Activated CD8-positive, alpha-beta memory T cell treated with anti-CD3 and anti-CD28 coated beads for 24 hours (primary cell): ENCODE measurements at regions not wholly inside any gene's neighbourhood (a gene's known extent, or its start where the extent isn't known, plus 50 kb on each side); places are given as distances from the start of the nearest gene placed in this dataset.
"Not testable (repeated sequence)": the region's sequence is repeated elsewhere in the genome, so short reads cannot be mapped to it uniquely, and the experiment has no call there.

Source experiments
- DNase-seq: peaks from one replicate; pipeline ENCODE4 v3.0.0-alpha.2; 2020

- no peak for DNase-seq
Observed at GRCh38 chr1:192418552-192419285, 101.9 kb downstream of the RGS21 start.

- DNase-seq, result no peak
Observed at GRCh38 chr1:192430644-192431043, 113.9 kb downstream of the RGS21 start.

- no peak for DNase-seq
Observed at GRCh38 chr1:192435704-192436103, 118.9 kb downstream of the RGS21 start.

- DNase-seq, result no peak
Observed at GRCh38 chr1:192436441-192437078, 119.8 kb downstream of the RGS21 start.

DNA sequence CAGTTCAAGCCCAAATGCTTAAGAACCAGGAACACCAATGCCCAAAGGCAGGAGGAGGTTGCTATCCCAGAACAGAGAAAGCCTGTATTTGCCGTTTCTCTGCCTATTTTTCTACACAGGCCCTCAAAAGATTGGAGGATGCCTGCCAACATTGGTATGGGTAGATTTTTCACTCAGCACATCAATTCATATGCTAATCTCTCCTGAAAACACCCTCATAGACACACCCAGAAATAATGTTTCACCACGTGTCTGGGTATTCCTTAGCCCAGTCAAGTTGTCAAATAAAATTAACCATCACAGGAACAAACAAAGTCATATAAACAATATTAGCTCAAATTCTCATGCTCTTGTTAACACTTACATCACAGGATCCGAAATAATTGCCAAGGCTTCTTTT is 121.9 kb downstream of the RGS21 start:
- DNase-seq, result no peak

DNA sequence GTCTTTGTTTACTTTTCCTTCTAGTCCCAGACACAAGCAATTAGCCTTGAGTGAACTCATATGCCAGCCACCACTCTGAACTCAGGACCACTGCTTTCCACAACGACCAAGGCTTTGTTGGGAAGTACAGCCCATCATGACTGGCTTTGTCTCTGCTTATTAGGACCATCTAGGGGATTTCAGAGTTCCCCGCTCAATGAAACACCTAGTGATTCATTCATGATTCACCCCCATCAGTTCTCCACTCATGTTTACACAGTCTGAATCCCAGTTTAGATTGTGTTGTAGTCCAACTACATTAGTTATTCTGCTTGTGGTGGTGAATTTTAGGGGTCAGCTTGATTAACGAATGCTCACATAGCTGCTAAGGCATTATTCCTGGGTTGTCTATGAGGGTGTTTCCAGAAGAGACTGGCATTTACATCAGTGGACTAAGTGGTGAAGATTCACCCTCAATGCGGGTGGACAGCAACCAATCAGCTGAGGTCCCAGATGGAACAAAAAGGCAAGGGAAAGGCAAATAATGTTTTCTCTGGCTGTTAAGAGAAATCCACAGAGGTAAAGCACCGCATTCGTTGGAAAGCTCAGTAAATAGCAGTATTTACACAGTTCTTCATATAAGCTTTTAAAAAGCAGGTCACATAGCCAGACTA is 122.7 kb downstream of the RGS21 start:
- DNase-seq, result no peak

GRCh38 chr1:192441492-192441891 is 124.7 kb downstream of the RGS21 start:
- DNase-seq, result no peak

- no peak for DNase-seq
Observed at GRCh38 chr1:192442736-192443135, 125.9 kb downstream of the RGS21 start.

DNA sequence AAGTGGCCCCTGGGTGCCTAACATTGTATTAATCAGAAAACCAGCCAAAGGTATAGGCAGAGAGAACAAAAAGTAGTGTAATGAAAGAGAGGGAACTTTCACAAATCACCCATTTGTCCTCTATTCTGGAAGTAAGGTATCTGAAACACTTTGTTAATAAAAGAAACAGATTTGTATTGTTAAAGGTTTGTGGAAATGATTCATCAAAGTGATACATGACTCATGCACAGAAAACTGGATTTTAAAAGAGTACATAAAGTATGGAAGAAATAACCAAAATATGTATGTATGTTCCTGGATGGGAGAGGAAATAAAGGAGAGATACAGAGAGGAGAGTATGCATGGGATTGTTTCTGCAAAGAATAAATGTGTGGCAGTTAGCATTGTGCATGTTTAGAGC is 126.8 kb downstream of the RGS21 start:
- no peak for DNase-seq

DNA sequence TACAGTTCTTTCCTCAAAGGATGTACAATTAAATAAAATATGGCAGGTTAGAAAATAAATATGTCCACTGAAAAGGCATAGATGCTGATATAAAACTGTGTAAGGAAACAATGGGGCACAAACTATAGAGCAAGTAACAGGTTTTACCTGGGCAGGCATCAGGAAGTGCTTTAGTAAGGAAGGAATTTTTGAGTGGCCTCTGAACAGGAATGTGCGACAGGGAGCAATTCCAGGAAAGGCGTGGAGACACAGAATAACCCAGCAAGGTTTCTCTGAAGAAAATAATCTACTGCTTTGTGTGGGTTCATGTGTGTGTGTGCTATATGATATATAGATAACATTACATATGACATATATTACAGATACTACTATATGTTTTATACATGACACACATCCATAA is 128.4 kb downstream of the RGS21 start:
- DNase-seq, result no peak

DNA sequence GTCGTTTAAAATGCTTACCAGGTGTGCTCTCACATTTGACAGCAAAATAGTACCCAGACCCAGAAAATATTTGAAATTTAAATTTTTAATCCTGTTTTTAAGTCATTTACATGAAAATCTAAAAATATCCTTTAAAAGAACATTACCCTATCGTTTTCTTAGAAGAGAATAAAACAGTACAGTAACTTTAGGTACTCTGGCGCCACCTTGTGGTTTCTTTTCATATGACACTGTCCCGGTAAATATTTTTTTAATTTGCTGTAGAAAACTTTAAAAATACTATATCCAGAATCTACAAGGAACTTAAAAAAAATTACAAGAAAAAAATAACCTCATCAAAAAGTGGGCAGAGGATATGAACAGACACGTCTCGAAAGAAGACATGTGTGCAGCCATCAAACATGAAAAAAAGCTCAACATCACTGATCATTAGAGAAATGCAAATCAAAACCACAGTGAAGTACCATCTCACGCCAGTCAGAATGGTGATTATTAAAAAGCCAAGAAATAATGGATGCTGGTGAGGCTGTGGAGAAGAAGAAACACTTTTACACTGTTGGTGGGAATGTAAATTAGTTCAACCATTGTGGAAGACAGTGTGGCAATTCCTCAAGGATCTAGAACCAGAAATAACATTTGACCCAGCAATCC is 129.2 kb downstream of the RGS21 start:
- DNase-seq, result peak; percentile 70

DNA sequence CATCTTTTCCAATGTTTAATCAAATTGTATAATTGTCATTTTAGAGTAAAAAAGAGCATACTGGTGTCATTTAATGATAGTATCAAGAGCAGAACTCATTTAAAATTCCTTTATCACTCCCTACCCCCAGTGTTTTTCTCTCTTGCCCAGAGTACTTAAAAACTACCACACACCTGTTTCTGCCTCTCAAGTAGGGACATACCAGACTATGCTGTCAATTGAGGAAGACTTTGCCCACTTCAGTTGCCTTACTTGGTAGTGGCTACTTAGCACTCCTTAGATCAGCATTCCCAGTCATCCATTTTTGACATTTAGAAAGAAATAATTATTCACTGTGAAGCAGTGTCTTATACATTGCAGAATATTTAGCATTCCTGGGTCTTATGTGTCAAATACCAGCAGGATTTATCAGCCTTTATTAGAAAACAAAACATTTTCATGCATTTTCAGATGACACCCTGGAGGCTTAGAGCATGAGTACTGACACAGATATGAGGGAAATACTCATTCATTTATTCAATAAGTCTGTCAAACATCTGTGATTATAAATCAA is 127.5 kb upstream of the RGS1 start:
- DNase-seq, result no peak

DNA sequence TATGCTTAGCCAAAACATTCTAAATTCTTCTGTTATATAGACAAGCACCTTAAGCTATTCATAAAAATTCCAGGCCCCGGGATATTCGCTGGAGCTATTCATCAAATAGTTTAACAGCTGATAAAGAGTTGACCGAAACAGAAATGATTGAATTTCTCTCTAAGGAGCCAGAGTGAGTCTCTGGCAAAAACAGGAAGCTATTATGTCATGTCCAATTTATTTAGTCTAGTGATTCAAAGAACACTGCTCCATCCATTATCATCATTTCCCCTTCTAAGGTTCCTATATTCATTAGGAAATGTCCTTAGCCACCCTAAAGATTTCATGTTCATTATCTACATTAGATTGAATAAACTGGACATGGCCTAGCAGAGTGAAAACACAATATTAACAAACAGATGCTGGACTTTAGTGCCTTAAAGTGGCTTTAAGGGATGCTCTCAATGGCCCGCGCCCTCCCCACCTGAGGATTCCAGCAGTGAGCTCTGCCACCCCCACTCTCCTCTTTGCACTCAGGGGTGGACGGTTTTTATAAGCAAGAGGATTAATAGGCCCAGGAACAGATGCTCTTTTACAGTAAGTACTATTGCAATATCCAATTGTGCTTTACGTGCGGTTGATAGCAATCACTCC is 122.1 kb upstream of the RGS1 start:
- no peak for DNase-seq

DNA sequence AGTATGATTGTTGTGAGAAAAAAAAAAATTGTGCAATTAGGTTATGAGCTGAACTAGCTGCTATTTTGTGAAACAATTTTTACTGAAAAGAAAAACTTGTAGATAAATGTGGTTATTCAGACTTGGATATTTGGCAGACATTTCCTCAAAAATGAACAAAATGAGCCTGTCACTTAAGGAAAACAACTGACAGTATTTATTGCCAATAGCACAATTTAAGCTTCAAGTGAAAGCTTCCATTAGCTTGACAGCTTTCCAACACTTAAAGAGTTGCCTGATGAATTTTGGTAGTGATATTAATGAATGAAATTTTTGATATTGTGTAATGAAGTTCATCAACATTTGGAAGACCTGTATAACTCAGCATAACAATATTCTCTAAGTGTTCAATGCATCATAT is 116.1 kb upstream of the RGS1 start:
- DNase-seq, result no peak

DNA sequence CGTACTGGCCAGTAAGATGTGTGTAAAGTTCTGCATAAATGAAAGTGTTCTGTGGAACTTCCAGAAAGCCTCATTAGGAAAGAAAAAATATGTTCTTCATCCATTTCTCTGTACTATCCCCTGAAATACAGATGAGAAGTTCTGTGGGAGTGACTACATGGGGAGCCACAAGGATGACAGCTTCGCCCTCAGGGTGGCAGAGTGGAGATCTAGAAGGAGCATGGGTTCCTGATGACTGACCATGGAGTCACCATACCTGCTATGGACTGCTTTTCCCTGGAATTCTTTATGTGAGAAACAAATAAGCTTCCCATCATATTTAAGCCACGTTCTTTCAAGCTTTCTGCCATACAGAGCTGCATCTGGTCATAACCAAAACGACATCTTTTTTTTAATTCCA is 113.9 kb upstream of the RGS1 start:
- no peak for DNase-seq

DNA sequence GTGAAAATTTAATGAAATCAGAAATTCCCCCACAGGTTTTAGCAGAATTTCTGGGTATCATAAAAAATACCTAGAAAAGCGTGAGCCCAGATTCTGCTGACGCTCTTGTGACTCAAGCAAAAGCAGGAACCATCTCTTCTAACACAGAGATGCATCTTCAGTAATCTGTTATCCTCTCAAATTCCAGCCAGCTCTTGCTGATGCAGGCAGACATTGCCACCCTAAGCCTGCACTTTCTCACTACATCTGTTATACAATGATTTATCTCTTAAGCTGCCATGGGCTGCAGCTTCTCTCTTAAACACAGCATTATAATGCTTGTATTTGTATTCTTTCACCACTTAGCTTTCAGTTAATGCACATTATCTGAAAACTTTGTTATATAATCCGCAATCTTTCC is 113.0 kb upstream of the RGS1 start:
- DNase-seq, result no peak

DNA sequence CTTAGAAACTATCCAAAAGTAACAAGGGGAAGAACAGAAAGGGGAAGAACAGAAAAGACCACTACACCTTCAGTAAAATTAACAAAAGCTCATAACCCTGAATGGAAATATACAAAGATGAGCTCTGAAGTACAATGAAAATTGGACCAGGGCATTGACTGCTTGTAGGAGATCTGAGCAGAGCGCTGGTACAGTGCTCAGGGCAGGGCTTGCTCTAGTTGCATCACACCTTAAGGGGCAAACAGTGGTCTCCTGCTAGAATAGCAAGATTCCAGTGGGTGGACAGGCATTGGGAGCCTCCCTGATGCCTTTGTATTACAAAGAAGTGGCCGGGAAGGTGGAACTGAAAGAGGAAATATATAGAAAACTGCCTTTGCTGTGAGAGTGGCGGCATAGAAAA is 111.9 kb upstream of the RGS1 start:
- DNase-seq, result no peak

DNA sequence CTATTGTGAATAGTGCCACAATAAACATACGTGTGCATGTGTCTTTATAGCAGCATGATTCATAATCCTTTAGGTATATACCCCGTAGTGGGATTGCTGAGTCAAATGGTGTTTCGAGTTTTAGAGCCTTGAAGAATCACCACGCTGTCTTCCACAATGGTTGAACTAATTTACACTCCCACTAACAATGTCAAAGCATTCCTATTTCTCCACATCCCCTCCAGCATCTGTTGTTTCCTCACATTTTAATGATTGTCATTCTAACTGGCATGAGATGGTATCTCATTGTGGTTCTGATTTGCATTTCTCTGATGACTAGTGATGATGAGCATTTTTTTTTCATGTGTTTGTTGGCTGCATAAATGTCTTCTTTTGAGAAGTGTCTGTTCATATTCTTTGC is 110.4 kb upstream of the RGS1 start:
- DNase-seq, result not testable (repeated sequence)

GRCh38 chr1:192474080-192474683 is 101.4 kb upstream of the RGS1 start:
- DNase-seq, result no peak

GRCh38 chr1:192475329-192475728 is 100.2 kb upstream of the RGS1 start:
- DNase-seq, result no peak

DNA sequence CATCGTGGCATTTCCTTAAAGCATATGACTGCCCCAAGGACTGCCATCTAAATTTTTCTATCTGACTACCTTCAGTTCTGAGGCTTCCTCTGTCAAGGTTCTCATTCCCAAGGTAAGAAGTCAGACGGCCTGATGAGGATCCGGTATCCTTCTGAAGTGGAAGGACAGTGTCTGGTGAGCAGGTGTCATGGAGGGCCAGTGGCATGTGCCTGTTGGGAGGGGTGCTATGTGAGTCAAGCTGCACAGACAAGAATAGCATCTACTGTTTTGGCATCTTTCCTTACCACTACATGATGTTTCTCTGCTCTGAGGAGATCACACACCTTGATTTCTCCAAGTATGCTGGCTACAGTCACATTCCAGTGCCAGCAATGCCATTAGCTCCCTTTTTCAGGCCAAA is 99.6 kb upstream of the RGS1 start:
- DNase-seq, result no peak

GRCh38 chr1:192476802-192477298 is 98.7 kb upstream of the RGS1 start:
- DNase-seq, result no peak
